HepG2 (cell line): ENCODE measurements at regions not wholly inside any gene's neighbourhood (a gene's known extent, or its start where the extent isn't known, plus 50 kb on each side); places are given as distances from the start of the nearest gene placed in this dataset.
A peak's percentile ranks its signal among the peaks of the same experiment; 100 is the strongest.

Experiments
- BRCA1 ChIP-seq: sonication (generic); formaldehyde crosslinking; IDR thresholded peaks from 2 replicates; pipeline ENCODE4 v1.4.0; 2020; ENCODE audit warnings: missing genetic modification reagents
- EHMT2 ChIP-seq: fragments of 200-600 bp; sonication (generic); IDR thresholded peaks from 2 replicates; pipeline ENCODE4 v1.7.0; 2017; ENCODE audit warnings: antibody characterized with exemption, low read depth, low read length, borderline replicate concordance
- HDAC6 ChIP-seq: fragments of 200-600 bp; sonication (generic); IDR thresholded peaks from 2 replicates; pipeline ENCODE4 v1.7.0; 2017; ENCODE audit warnings: mild to moderate bottlenecking, antibody characterized with exemption, low read length, low read depth
- HIVEP1 ChIP-seq: sonication (generic); formaldehyde crosslinking; IDR thresholded peaks from 2 replicates; pipeline ENCODE4 v1.4.0; 2020; ENCODE audit warnings: mild to moderate bottlenecking, missing genetic modification reagents
- JDP2 ChIP-seq: sonication (generic); formaldehyde crosslinking; IDR thresholded peaks from 2 replicates; pipeline ENCODE4 v1.8.1; 2022; ENCODE audit warnings: missing genetic modification reagents, borderline replicate concordance
- PHF8 ChIP-seq: sonication (generic); formaldehyde crosslinking; IDR thresholded peaks from 2 replicates; pipeline ENCODE4 v1.5.0; 2020; ENCODE audit warnings: missing genetic modification reagents
- RARG ChIP-seq: sonication (generic); formaldehyde crosslinking; IDR thresholded peaks from 2 replicates; pipeline ENCODE4 v1.4.0; 2020; ENCODE audit warnings: low read depth, mild to moderate bottlenecking, missing genetic modification reagents
- TCF7 ChIP-seq: sonication (generic); IDR thresholded peaks from 2 replicates; pipeline ENCODE4 v1.6.1; 2016; ENCODE audit warnings: antibody characterized with exemption, low read depth
- TGIF2 ChIP-seq: IDR thresholded peaks from 2 replicates; pipeline ENCODE4 v1.6.1; 2016; ENCODE audit warnings: control low read depth, missing compliant biosample characterization
- ZBTB8A ChIP-seq: sonication (generic); formaldehyde crosslinking; IDR thresholded peaks from 2 replicates; pipeline ENCODE4 v1.4.0; 2020; ENCODE audit warnings: mild to moderate bottlenecking, low read depth, missing genetic modification reagents, borderline replicate concordance
- ZFP36L1 ChIP-seq: sonication (generic); formaldehyde crosslinking; IDR thresholded peaks from 2 replicates; pipeline ENCODE4 v1.8.0; 2022; ENCODE audit warnings: mild to moderate bottlenecking, missing genetic modification reagents, moderate library complexity
- ZKSCAN5 ChIP-seq: sonication (generic); formaldehyde crosslinking; IDR thresholded peaks from 2 replicates; pipeline ENCODE4 v1.5.1; 2020; ENCODE audit warnings: mild to moderate bottlenecking, missing genetic modification reagents
- ZNF530 ChIP-seq: sonication (generic); formaldehyde crosslinking; IDR thresholded peaks from 2 replicates; pipeline ENCODE4 v1.5.0; 2020; ENCODE audit warnings: low read depth, mild to moderate bottlenecking, missing genetic modification reagents
- ZNF543 ChIP-seq: sonication (generic); formaldehyde crosslinking; IDR thresholded peaks from 2 replicates; pipeline ENCODE4 v1.4.0; 2020; ENCODE audit warnings: mild to moderate bottlenecking, missing genetic modification reagents
- ZNF879 ChIP-seq: sonication (generic); formaldehyde crosslinking; IDR thresholded peaks from 2 replicates; pipeline ENCODE4 v1.8.1; 2023; ENCODE audit warnings: missing genetic modification reagents
- ZSCAN21 ChIP-seq: sonication (generic); formaldehyde crosslinking; IDR thresholded peaks from 2 replicates; pipeline ENCODE4 v1.8.0; 2022; ENCODE audit warnings: mild to moderate bottlenecking, missing genetic modification reagents, moderate library complexity, borderline replicate concordance
- ZSCAN9 ChIP-seq: IDR thresholded peaks from 2 replicates; pipeline ENCODE4 v1.6.1; 2016; ENCODE audit warnings: borderline replicate concordance
- TF ChIP-seq, protein P1 (sequence below): sonication (generic); formaldehyde crosslinking; IDR thresholded peaks from 2 replicates; pipeline ENCODE4 v1.4.0; 2020; ENCODE audit warnings: missing genetic modification reagents
- TF ChIP-seq, protein P2 (sequence below): IDR thresholded peaks from 2 replicates; pipeline ENCODE4 v1.6.1; 2016; ENCODE audit warnings: missing compliant biosample characterization, missing genetic modification reagents, borderline replicate concordance
- TF ChIP-seq, protein P3 (sequence below): sonication (generic); formaldehyde crosslinking; IDR thresholded peaks from 2 replicates; pipeline ENCODE4 v1.5.0; 2020; ENCODE audit warnings: mild to moderate bottlenecking, missing genetic modification reagents, borderline replicate concordance
- TF ChIP-seq, protein P4 (sequence below): sonication (generic); formaldehyde crosslinking; conservative IDR thresholded peaks from 2 replicates; pipeline ENCODE4 v1.4.0; 2020; ENCODE audit warnings: missing genetic modification reagents
- TF ChIP-seq, protein P5 (sequence below): sonication (generic); formaldehyde crosslinking; IDR thresholded peaks from 2 replicates; pipeline ENCODE4 v1.8.0; 2022; ENCODE audit warnings: missing genetic modification reagents, mild to moderate bottlenecking, inconsistent platforms, borderline replicate concordance

DNA sequence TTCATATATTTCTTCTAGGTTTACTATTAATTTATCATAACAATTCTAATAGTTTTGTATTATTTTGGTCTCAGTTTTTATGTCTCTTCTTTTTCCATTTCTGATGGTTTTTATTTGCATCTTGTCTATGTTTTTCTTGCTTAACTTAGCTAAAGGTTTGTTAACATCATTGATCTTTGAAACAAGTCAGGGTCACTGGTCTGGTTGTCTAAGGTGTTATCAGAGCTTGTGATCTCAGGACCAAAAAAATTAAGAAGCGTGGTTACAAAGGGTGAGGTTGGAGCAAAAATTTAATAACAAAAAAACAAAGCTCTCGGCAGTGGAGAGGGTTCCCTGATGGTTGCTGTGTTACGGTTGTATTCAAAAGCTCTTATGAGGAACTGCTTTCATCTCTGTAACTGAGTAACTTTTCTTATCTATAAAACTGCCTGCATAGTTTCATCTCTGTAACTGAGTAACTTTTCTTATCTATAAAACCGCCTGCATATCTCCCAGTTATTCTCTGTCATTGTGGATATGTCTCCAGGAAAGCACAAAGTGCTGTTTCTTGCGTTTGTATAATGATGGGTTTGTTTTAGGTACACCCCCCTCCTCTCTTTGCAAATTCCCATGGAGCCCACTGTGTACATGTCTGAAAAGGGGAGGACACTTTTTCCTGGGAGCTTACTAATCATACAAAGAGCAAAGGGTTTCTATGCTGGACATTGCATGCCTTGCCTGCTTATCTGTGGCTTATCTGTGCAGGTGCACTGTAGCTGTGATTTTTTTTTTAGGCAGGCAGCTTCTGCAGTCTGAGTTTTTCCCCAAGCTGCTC lies 62.4 kb upstream of the UGT2B15 start (continued):
- TF ChIP-seq, protein P1, sequence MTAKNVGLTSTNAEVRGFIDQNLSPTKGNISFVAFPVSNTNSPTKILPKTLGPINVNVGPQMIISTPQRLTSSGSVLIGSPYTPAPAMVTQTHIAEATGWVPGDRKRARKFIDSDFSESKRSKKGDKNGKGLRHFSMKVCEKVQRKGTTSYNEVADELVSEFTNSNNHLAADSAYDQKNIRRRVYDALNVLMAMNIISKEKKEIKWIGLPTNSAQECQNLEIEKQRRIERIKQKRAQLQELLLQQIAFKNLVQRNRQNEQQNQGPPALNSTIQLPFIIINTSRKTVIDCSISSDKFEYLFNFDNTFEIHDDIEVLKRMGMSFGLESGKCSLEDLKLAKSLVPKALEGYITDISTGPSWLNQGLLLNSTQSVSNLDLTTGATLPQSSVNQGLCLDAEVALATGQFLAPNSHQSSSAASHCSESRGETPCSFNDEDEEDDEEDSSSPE (CRISPR knock-in tag), result no peak
- TF ChIP-seq PHF8 (CRISPR knock-in tag), result no peak
- TF ChIP-seq, protein P2, sequence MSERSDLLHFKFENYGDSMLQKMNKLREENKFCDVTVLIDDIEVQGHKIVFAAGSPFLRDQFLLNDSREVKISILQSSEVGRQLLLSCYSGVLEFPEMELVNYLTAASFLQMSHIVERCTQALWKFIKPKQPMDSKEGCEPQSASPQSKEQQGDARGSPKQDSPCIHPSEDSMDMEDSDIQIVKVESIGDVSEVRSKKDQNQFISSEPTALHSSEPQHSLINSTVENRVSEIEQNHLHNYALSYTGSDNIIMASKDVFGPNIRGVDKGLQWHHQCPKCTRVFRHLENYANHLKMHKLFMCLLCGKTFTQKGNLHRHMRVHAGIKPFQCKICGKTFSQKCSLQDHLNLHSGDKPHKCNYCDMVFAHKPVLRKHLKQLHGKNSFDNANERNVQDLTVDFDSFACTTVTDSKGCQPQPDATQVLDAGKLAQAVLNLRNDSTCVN (CRISPR knock-in tag), result no peak
- no peak for TF ChIP-seq ZBTB8A (CRISPR knock-in tag)
- no peak for TF ChIP-seq HDAC6
- no peak for TF ChIP-seq JDP2 (CRISPR knock-in tag)
- TF ChIP-seq ZFP36L1 (CRISPR knock-in tag), result peak; percentile 31; the same call in 1 of the 2 replicates
- TF ChIP-seq TGIF2 (CRISPR knock-in tag), result no peak
- peak; percentile 39; the same call in 1 of the 2 replicates for TF ChIP-seq ZNF543 (CRISPR knock-in tag)
- no peak for TF ChIP-seq BRCA1 (CRISPR knock-in tag)
- TF ChIP-seq ZNF530, result no peak
- TF ChIP-seq ZNF879 (CRISPR knock-in tag), result no peak
- peak; percentile 91 for TF ChIP-seq TCF7
- TF ChIP-seq EHMT2, result no peak
- TF ChIP-seq ZSCAN21 (CRISPR knock-in tag), result no peak
- TF ChIP-seq, protein P3, sequence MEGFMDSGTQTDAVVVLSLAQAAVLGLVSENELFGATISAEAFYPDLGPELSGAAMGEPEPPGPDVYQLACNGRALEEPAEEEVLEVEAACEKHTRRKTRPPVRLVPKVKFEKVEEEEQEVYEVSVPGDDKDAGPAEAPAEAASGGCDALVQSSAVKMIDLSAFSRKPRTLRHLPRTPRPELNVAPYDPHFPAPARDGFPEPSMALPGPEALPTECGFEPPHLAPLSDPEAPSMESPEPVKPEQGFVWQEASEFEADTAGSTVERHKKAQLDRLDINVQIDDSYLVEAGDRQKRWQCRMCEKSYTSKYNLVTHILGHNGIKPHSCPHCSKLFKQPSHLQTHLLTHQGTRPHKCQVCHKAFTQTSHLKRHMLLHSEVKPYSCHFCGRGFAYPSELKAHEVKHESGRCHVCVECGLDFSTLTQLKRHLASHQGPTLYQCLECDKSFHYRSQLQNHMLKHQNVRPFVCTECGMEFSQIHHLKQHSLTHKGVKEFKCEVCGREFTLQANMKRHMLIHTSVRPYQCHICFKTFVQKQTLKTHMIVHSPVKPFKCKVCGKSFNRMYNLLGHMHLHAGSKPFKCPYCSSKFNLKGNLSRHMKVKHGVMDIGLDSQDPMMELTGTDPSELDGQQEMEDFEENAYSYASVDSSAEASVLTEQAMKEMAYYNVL (CRISPR knock-in tag), result peak; percentile 81; the same call in 1 of the 2 replicates
- TF ChIP-seq, protein P4, sequence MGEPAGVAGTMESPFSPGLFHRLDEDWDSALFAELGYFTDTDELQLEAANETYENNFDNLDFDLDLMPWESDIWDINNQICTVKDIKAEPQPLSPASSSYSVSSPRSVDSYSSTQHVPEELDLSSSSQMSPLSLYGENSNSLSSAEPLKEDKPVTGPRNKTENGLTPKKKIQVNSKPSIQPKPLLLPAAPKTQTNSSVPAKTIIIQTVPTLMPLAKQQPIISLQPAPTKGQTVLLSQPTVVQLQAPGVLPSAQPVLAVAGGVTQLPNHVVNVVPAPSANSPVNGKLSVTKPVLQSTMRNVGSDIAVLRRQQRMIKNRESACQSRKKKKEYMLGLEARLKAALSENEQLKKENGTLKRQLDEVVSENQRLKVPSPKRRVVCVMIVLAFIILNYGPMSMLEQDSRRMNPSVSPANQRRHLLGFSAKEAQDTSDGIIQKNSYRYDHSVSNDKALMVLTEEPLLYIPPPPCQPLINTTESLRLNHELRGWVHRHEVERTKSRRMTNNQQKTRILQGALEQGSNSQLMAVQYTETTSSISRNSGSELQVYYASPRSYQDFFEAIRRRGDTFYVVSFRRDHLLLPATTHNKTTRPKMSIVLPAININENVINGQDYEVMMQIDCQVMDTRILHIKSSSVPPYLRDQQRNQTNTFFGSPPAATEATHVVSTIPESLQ (CRISPR knock-in tag), result no peak
- TF ChIP-seq, protein P5, sequence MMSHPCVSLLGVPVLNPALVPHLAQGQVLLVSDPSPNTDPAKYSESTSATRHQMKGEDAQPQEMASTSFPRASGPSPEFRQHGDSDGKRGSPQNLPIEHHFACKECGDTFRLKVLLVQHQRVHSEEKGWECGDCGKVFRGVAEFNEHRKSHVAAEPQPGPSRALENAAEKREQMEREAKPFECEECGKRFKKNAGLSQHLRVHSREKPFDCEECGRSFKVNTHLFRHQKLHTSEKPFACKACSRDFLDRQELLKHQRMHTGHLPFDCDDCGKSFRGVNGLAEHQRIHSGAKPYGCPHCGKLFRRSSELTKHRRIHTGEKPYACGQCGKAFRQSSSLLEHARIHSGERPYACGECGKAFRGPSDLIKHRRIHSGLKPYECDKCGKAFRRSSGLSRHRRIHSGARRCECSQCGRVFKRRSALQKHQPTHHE (CRISPR knock-in tag), result no peak
- no peak for TF ChIP-seq HIVEP1 (CRISPR knock-in tag)
- TF ChIP-seq ZKSCAN5 (CRISPR knock-in tag), result no peak
- TF ChIP-seq RARG (CRISPR knock-in tag), result no peak
- no peak for TF ChIP-seq ZSCAN9
